OCI-LY1 (cell line): ENCODE measurements at regions not wholly inside any gene's neighbourhood (a gene's known extent, or its start where the extent isn't known, plus 50 kb on each side); places are given as distances from the start of the nearest gene placed in this dataset.

Experiments used
- H2AFZ ChIP-seq: fragments of 200-600 bp; sonication (generic), shearing (Covaris generic); 2 replicates; pipeline ENCODE4 v1.6.0; 2014; ENCODE audit warnings: antibody characterized with exemption, mild to moderate bottlenecking, low read length
- H3F3A ChIP-seq: fragments of 200-600 bp; sonication (generic), shearing (Covaris generic); 2 replicates; pipeline ENCODE4 v1.6.0; 2014; ENCODE audit warnings: mild to moderate bottlenecking, antibody characterized with exemption, low read length, moderate library complexity; ENCODE audit not compliant: insufficient read depth
- H3K27ac ChIP-seq: fragments of 200-600 bp; sonication (generic); 2 replicates; pipeline ENCODE4 v1.5.1; 2014; ENCODE audit warnings: low read length, mixed run types, mild to moderate bottlenecking, low read depth; ENCODE audit not compliant: poor library complexity, severe bottlenecking
- H3K27me3 ChIP-seq: fragments of 200-600 bp; sonication (generic); 2 replicates; pipeline ENCODE4 v1.6.0; 2014; ENCODE audit warnings: antibody characterized with exemption, mild to moderate bottlenecking, low read length, moderate library complexity; ENCODE audit not compliant: insufficient read depth
- H3K36me3 ChIP-seq: fragments of 200-600 bp; sonication (generic); 2 replicates; pipeline ENCODE4 v1.6.1; 2014; ENCODE audit warnings: mild to moderate bottlenecking, antibody characterized with exemption, low read length, moderate library complexity, mixed read lengths; ENCODE audit not compliant: insufficient read depth
- H3K4me1 ChIP-seq: fragments of 200-600 bp; sonication (generic); 2 replicates; pipeline ENCODE4 v1.5.1; 2014; ENCODE audit warnings: mild to moderate bottlenecking, low read length, moderate library complexity; ENCODE audit not compliant: insufficient read depth, severe bottlenecking
- H3K4me2 ChIP-seq: fragments of 200-600 bp; sonication (generic), shearing (Covaris generic); 2 replicates; pipeline ENCODE4 v1.6.1; 2014; ENCODE audit warnings: low read length
- H3K4me3 ChIP-seq: fragments of 200-600 bp; sonication (generic); 2 replicates; pipeline ENCODE4 v1.5.1; 2014; ENCODE audit warnings: low read length, low read depth, mild to moderate bottlenecking, mixed read lengths; ENCODE audit not compliant: poor library complexity, severe bottlenecking
- H3K79me2 ChIP-seq: fragments of 200-600 bp; shearing (Covaris generic); 2 replicates; pipeline ENCODE4 v1.6.1; 2016; ENCODE audit warnings: mixed run types, low read length, mixed read lengths; ENCODE audit not compliant: insufficient read depth
- H3K9ac ChIP-seq: fragments of 200-600 bp; sonication (generic), shearing (Covaris generic); 2 replicates; pipeline ENCODE4 v1.6.1; 2014; ENCODE audit warnings: mild to moderate bottlenecking, low read length, mixed read lengths
- H3K9me2 ChIP-seq: fragments of 200-600 bp; sonication (generic), shearing (Covaris generic); 2 replicates; pipeline ENCODE4 v1.6.1; 2014; ENCODE audit warnings: low read depth, mild to moderate bottlenecking, low read length, mixed read lengths
- H3K9me3 ChIP-seq: fragments of 200-600 bp; shearing (Covaris generic); 2 replicates; pipeline ENCODE4 v1.6.1; 2014; ENCODE audit warnings: low read length, mixed read lengths
- H4K20me1 ChIP-seq: fragments of 200-600 bp; sonication (generic), shearing (Covaris generic); 2 replicates; pipeline ENCODE4 v1.6.0; 2016; ENCODE audit warnings: mild to moderate bottlenecking, low read length; ENCODE audit not compliant: insufficient read depth
- EZH2 ChIP-seq: fragments of 200-600 bp; sonication (generic), shearing (Covaris generic); IDR thresholded peaks from 2 replicates; pipeline ENCODE4 v1.8.0; 2017; ENCODE audit warnings: borderline replicate concordance, mixed run types, mild to moderate bottlenecking, antibody characterized with exemption, low read length, moderate library complexity, mixed read lengths
- TF ChIP-seq, protein P1 (sequence below): fragments of 200-600 bp; sonication (generic), shearing (Covaris generic); IDR thresholded peaks from 2 replicates; pipeline ENCODE4 v1.5.1; 2017; ENCODE audit warnings: mild to moderate bottlenecking, antibody characterized with exemption, low read length, moderate library complexity, mixed read lengths

DNA sequence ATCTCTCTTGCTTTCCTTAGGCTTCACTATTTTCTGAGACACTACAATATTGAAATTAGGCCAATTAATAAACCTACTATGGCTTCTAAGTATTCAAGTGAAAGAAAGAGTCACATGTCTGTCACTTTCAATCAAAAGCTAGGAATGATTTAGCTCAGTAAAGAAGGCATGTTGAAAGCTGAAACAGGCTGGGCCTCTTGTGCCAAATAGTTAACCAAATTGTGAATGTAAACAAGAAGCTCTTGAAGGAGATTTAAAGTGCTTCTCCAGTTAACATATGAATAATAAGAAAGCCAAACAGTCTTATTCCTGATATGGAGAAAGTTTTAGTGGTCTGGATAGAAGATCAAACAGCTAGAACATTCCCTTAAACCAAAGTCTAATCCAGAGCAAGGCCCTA, 236.3 kb downstream of the OTOR start:
- no peak overlapping the region for H3K4me3 ChIP-seq
- H3K4me1 ChIP-seq, result no peaks in the 10 kb centered on the region
- no peak for TF ChIP-seq EZH2
- TF ChIP-seq, protein P1, sequence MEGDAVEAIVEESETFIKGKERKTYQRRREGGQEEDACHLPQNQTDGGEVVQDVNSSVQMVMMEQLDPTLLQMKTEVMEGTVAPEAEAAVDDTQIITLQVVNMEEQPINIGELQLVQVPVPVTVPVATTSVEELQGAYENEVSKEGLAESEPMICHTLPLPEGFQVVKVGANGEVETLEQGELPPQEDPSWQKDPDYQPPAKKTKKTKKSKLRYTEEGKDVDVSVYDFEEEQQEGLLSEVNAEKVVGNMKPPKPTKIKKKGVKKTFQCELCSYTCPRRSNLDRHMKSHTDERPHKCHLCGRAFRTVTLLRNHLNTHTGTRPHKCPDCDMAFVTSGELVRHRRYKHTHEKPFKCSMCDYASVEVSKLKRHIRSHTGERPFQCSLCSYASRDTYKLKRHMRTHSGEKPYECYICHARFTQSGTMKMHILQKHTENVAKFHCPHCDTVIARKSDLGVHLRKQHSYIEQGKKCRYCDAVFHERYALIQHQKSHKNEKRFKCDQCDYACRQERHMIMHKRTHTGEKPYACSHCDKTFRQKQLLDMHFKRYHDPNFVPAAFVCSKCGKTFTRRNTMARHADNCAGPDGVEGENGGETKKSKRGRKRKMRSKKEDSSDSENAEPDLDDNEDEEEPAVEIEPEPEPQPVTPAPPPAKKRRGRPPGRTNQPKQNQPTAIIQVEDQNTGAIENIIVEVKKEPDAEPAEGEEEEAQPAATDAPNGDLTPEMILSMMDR, result no peak
- no peaks in the 10 kb centered on the region for H4K20me1 ChIP-seq
- no peak overlapping the region for H2AFZ ChIP-seq
- no peaks in the 10 kb centered on the region for H3K27me3 ChIP-seq
- H3K27ac ChIP-seq, result no peak overlapping the region
- H3K79me2 ChIP-seq, result no peaks in the 10 kb centered on the region
- no peak overlapping the region for H3K9ac ChIP-seq
- H3K4me2 ChIP-seq, result no peak overlapping the region
- H3K36me3 ChIP-seq, result no peaks in the 10 kb centered on the region
- no peaks in the 10 kb centered on the region for H3K9me2 ChIP-seq
- no peaks in the 10 kb centered on the region for H3K9me3 ChIP-seq
- H3F3A ChIP-seq, result no peaks in the 10 kb centered on the region

DNA sequence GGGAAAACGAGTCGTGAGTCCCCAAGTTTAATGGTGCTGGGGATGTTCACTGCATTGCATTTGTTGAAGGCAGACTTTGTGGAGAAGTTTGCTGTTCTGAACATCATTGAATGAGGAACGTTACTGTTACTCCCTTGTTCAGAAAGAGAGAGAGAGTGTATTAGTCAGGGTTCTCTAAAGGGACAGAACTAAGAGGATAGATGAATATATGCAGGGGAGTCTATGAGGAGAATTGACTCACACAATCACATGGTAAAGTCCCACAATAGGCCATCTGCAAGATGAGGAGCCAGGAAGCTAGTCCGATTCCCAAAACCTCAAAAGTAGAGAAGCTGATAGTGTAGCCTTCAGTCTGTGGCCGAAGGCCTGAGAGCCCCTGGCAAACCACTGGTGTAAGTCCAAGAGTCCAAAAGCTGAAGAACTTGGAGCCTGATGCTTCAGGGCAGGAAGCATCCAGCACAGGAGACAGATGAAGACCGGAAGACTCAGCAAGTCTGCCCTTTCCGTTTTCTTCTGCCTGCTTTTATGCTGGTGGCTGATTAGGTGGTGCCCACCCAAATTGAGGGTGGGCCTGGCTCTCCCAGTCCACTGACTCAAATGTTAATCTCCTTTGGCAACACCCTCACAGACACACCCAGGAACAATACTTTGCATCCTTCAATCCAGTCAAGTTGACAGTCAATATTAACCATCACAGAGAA, 223.5 kb upstream of the PCSK2 start:
- H3K36me3 ChIP-seq, result no peaks in the 10 kb centered on the region
- H3K9me3 ChIP-seq, result no peaks in the 10 kb centered on the region
- no peaks in the 10 kb centered on the region for H3K79me2 ChIP-seq
- TF ChIP-seq, protein P1, result no peak
- TF ChIP-seq EZH2, result no peak
- no peaks in the 10 kb centered on the region for H3K4me1 ChIP-seq
- no peaks in the 10 kb centered on the region for H3F3A ChIP-seq
- no peaks in the 10 kb centered on the region for H4K20me1 ChIP-seq
- H3K27ac ChIP-seq, result no peak overlapping the region
- H2AFZ ChIP-seq, result no peak overlapping the region
- no peak overlapping the region for H3K4me3 ChIP-seq
- H3K9ac ChIP-seq, result no peak overlapping the region
- H3K9me2 ChIP-seq, result no peaks in the 10 kb centered on the region
- no peak overlapping the region for H3K4me2 ChIP-seq
- H3K27me3 ChIP-seq, result no peaks in the 10 kb centered on the region

DNA sequence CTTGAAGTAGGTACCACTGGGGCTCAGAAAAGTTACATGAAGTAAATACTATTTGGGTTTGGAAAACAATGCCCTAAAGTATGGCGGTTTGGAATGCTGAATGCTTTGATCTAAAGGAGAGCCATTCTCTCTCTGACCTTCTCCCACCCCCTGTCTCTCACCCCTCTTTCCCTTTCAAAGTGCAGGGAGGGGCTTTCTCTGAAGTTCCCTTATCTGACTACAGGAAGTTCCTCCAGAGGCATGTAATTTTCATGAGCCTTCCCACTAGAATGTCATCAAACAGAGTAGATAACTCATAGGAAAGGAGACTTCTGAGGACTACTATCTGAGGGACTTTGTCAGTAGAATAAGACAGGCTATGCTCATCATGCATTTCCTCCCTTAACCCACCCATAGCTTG, 216.7 kb upstream of the PCSK2 start:
- Histone ChIP-seq H3K4me3 (no peak overlapping the region), H3K36me3 (no peaks in the 10 kb centered on the region), H3F3A (no peaks in the 10 kb centered on the region), H3K9me3 (no peaks in the 10 kb centered on the region), H3K9me2 (no peaks in the 10 kb centered on the region), H3K4me1 (no peaks in the 10 kb centered on the region), H3K9ac (no peak overlapping the region), H3K4me2 (no peak overlapping the region), H3K27me3 (no peaks in the 10 kb centered on the region), H3K27ac (no peak overlapping the region), H3K79me2 (no peaks in the 10 kb centered on the region), H2AFZ (no peak overlapping the region), H4K20me1 (no peaks in the 10 kb centered on the region)
- TF ChIP-seq EZH2, result no peak
- TF ChIP-seq, protein P1, result no peak
